NCI-H2107 treated with DMSO at 0.1 percent for 48 hours (cell line): ENCODE measurements at regions not wholly inside any gene's neighbourhood (a gene's known extent, or its start where the extent isn't known, plus 50 kb on each side); places are given as distances from the start of the nearest gene placed in this dataset.

ENCODE experiments used
- DNase-seq: peaks from one replicate; lab custom pipeline; 2025; ENCODE audit not compliant: unreplicated experiment; lab: John Stamatoyannopoulos, UW

DNA sequence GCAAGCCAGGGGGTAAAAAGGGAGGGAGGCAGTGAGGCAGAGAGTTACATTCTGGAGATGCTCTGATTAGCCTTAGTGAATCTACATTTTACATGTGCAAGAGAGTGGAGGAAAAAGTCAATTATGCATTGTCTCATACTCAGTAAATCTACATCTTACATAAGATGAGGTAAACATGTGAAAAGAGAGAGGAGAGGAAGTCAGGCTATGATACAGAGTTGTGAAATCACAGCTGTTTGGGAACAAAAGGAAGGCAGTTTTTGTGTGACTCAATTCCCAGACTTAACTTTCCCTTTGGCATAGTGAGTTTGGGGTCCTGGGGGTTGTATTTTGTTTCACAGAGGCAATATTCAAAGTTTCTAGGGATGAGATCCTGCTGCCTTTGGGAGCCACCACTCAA is 67.8 kb downstream of the GP2 start:
- DNase-seq, result no peak

DNA sequence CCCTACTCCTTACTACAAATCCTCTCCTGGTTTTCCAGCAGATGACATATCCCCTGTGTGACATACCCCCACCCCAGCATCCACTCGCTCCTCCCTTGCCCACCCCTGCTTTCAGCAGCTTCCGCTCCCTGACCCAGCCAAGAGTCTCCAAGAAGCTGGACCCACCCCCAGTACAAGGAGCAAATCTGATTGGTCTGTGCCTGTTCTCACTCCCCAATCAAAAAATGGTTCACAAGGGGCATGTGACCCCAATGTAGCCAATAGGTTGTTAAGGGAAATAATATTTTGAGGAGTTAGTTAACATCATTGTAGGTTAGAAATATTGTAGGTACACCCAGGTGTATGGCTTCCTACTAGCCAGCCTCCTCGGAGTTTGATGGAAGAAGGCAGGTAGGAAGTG is 70.1 kb downstream of the GP2 start:
- no peak for DNase-seq

DNA sequence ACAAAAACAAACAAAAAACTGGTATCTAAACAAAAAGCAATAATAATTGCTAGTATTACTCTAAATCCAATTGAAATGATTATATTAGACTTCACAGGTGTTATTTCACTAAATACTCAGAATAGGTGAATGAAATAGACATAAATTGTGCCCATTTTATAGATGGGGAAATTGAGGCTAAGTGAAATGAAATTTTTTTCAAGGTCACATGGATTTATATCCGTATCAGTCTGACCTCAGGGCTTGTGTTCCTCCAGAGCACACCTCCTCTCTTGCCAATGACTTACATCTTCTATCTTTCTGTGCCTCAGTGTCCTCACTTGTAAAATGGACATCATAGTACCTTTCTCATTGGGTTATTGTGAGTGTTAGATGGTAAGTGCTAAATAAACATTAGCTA is 72.3 kb downstream of the GP2 start:
- no peak for DNase-seq

DNA sequence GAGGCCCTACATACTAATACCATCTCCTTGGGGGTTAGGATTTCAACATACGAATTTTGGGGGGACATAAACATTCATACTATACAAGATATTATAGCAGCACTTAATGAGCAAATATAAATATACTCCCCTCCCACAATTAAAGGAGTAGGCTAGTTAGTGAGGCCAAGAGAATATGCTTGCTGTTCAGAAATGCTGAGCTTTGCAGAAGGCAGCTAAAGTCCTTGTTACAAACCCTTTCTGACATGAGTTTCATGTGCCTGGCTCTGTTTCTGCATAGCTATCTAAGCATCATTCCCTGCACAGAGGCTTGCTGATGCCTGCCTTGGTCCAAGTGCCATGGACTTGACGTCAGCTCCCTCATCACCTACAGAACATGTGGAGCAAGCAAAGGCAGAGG is 73.5 kb downstream of the GP2 start:
- DNase-seq, result no peak

DNA sequence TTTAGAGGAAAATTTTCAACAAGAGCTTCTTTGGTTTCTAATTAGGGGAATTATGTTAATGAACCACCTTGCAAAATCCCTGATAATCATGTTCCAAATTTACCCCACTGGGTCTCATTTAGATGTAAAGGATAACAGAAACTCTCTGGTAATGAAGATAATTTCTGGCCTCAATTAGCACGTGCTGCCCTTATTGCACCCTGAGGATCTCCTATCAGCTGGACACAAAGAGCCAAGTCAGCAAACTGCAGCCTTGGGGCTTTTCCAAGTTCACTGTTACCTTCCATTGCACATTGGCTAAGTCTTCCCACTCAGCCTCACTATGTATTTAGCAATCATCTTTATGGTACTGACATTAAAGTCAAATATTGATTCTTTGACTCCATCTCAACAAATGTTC is 78.1 kb downstream of the GP2 start:
- no peak for DNase-seq

DNA sequence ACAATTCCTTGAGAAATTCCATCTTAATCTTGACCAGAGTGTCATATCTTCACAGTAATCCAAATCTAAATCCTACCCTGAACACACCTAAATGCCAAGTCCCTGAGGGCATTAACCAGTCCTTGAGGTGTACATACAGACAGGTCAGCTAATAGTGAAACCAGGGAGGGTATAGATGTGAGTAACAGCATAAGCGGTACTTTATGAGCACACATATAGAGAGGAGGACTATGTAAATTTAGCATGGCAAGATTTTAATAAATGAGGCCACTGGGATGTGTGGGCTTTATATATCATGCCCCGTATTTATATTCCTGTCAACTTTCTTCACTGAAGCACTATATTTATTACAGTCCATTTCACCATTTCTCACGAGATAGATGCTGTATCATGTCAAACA is 80.2 kb downstream of the GP2 start:
- no peak for DNase-seq

DNA sequence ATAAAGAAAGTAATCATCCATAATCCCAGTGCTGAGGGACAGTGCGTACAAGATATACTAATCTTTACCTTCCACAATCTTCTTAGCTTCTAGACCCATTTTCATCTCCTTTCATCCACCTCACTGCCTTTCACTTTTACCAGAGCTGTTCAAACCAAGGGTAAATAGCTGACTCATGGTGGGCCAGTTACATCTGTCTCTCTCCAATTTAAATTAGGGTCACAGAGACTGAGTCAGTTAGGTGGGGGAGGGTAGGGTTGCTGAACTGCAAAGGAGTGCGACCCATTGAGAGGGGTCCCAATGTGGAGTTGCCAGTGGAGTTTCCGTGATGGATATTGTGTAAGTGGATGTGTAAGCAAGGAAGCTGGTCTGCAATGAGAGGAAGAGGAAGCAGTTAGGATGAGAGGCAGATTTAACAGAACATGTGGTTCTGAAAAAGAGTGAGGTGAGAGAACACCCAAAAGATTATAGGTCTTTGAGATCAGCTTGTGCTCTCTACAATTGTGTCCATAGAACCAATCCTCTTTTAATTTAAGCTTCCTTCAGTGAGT is 83.5 kb downstream of the GP2 start:
- no peak for DNase-seq

DNA sequence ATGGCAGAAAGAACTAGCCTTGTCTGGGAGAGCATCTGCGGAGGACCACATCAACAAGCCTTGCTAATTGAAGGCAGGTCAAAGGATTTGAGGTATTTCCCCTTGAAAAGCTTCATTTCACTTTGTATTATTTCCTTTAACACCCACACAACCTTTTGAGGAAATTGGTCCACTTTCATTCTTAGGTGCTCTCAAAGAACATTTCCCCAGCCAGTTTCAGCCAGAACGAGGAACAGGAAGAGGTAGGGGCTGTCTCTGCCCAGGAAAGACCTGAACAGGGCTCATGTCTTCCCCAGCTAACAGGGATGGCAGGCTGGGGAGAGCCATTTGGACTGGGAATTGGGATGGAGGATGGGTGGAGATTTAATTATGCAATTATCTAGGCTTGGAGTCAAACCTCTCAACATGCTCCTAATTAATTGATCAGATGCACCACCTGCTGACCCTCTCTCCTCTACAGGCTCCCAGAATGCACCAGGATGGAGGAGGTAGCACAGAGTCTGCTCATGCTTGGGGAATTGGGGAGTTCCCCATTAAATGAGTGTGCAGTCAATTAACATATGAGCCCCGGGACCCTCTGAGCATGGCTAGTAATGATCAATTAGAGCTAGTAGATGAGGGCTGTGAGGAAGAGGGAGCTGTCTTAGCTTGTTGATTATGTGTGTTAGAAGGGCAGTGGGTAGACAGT is 84.6 kb downstream of the GP2 start:
- DNase-seq, result no peak

DNA sequence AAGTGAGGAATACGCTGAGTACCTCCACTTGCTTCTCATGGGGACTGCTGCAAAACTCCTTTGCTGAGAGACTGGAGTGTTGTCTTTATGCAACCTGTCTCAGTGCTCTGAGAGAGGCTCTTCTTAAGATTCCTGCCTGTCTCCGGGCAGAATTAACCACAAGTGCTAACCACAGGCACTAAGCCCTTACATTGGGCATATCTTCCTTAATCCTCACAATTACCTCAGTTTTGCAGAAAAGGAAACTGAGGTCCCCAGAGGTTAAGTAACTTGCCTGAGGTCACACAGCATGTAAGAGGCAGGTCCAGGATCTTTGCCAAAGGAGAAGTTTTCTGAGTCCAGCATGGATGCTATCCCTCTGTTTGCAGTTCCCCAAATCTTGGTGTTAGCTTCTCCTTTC is 86.0 kb downstream of the GP2 start:
- DNase-seq, result no peak

DNA sequence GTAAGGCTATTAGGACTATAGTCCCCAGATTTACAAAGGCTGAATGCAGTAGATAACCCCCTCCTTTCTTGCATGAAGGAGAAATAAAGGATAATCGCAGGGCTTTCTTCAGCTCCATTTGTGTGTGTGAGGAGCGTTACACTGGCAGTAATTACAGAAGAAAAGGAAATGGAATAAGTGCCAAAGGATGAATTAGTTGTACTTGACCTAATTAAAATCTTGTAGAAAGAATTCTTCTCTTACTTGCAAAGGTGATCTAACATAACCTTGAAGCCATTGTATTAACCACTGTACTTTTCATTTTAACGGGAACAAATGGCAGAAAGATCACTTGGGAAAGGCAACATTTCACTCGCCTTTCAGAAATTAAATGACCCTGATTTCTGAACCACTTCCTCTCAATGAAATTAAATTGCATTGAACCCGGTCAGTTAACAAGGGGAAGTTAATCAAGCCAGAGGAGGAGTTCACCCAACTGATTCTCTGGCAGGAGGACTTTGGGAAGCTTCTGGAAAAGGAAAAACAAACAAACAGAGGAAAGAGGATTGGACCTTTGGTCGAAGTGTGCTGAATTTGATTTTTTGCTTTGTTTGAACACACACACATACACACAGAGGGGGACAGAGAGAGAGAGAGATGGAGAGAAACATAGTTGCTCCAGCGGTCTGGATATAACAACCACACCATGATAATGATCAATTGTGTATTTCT is 90.6 kb downstream of the GP2 start:
- no peak for DNase-seq

DNA sequence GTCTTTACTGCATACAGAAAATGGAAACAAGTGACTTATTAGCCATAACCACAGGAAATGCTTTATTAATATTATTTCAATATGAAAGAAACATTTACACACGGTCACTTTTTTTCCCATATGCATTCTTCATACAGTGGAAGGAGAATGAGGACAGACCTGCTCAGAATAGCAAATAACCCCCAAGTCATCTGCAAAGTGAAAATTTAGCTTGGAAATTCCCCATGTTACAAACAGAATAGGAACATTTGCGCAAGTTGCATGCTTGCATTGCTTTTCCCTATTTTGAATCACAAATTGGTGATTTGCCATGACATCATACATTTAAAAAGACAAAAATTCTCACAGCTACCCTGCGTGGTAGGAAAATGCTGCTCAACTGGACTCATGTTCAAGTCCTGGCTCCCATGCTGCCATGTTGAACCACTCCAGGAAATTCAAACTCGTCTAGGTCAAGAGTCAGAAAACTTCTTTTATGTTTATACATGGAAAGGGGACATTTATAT is 102.0 kb downstream of the GP2 start:
- DNase-seq, result no peak

DNA sequence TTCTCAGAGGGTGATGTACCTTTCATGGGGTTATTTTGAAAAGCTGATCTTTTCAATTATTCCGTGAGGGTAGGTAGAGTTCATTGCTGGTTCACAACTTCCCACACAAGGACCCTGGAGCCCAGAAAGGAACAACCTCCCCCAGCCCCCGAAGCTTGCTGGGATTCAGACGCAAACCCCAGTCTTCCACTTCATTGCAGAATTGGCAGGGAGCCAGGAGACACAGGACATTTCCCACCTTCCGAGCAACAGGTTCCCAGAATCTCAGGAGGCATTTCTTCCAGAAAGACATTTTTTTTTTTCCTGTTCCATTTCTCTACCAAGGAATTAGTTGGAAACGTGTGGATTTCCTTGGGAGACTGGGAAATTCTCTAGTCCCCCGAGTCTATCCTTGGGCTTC is 106.1 kb downstream of the GP2 start:
- no peak for DNase-seq

DNA sequence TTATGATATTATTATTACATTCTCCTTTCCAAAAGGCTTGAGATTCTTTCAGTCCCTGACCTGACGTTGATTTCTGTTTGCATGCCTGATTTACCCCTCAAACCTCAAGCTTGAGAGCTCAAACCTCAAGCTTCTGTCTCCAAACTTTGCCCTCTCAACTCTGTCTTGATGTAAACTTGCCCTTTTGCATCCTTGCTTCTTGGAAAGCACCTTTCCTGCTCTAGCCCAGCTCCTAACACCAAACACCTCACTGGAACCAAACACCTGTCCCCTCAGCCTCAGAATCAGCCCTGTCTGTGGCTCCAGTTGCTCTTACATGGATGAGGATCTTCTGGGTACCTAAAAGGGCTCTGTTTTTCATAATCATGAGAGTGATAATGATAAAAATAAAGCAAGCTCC is 109.2 kb downstream of the GP2 start:
- no peak for DNase-seq

DNA sequence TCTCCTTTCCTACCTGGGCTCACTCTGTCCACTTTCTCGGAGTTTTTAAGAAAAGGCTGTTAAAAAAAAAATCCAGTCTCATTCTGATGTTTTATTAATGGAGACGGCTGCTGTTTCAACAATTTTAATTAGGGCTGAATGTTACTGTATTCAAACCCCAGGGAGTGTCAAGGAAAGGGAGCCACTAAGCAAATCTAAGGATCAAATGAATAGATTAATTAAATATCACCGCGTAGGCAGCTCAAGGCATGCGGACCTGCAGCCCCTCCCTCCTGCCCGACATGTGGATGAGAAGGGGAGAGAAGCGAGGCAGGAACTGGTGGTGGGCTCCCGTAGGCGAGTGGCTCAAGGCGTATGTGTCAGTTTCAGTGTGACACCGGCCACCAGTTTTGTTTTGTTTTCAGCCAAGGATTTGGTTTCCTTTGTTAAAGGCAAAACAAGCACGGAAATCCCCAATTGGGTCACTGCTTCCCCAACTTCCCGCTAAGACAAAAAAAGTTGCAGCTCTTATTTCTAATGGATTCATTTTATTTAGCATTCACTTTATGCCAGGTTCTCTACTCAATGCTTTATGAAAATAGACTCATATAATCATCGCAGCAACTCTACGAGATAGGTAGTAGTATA is 110.6 kb downstream of the GP2 start:
- DNase-seq, result no peak

DNA sequence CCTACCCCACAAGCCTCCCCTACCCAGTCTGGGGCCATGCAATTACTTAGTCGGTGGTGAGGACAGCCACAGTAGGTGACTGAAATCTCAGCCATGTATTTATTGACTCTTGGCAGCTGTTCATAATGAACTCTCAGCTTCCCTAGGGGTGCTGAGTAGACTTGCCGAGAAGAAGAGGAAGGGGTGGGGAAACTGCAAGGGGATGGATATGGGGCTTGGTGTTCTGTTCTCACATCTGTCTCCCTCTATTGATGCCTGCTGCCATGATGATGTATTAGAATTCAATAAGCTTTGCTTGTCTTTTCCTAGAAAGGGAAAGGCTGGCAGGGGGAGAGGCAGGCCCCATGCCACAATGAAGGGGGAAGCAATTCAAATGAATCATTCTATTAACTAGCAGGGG is 112.9 kb downstream of the GP2 start:
- DNase-seq, result peak; percentile 44

DNA sequence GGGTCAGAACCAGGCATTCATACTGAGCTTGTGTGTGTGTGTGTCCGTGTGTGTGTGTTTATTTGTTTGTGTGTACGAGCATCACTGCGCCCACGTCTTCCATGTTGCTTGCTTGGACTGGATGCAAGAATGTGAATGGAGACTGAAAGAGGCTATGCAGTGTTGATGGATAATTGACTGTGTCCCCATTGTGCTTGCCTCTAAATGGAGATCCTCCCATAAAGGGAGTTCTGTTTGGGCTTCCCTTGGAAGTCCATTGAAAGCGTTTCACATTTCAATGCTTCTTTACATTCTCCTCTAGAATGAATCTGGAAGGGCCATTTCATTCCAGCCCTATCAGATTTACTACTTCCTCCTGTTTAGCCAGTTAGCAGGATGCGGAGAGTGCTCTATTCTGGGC is 124.0 kb downstream of the GP2 start:
- DNase-seq, result no peak

DNA sequence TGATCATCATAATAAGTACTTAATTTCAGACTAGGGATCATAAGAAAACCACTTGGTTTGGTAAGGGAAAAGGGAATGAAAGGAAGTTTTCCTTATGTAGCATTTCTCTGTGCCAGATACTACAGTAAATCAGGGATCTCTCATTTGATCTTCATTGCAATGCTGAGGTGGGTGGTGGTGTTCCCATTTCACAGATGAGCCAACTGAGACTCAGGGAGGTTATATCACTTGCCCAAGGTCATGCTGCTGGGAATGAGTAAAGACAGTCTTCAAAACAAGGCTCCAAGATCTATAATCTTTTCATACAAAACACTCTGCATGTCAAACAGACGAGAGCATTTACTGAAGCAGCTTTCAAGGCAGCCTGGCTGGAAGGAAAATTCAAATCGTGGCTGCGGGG is 124.6 kb downstream of the GP2 start:
- DNase-seq, result no peak

DNA sequence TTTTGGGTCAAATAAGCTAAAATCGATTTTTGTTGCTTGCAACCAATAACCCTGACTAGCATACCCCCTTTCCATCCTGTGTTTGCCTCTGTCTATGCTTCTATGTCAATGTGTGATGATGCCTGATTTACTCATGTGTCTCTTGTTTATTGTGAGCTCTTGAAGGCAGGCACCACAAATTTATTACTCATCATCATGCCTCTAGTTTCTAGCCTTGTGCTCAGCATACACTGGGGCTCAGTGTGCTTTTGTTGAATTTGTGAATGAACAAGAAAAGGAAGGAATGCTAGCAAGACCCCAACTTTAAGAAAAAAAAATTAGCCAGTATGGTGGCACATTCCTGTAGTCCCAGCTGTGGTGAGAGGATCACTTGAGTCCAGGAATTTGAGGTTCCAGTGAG is 119.1 kb upstream of the GPR139 start:
- DNase-seq, result no peak

DNA sequence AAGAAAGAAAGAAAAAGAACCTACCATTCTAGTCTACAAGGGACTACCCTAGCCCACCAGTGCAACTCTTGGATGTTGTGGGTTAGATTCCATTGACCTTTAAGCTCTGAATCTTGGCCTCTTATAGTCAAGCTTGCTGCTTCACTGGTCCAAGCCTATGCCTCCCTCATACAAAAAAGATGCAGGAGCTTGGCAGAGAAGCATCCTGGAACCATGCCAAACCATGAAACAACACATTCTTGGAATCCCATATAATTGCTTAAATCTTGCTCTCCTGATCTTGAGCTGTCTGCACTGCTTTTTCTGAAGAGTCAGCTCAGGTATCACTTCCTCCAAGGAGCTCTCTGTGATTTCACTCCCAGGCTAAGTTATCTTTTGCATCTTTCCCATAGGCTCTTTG is 117.9 kb upstream of the GPR139 start:
- DNase-seq, result no peak

DNA sequence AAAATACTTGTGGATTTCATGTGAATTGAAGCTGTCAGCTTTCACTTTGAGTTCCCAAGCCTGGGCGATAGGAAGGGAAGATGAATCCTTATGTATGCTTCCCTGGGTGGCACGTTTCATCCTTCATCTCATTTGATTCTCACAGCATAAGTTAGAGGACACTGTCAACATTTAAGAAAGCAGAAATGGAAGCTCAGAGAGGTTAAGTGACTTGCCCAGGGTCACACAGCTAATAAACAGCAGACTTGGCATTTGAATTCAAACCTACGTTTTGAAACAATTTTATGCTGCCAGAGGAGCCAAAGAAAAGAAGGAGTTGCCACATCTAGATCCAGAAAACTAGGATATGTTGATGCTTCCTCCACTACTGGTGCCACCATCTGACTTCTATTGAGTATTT is 108.3 kb upstream of the GPR139 start:
- no peak for DNase-seq

DNA sequence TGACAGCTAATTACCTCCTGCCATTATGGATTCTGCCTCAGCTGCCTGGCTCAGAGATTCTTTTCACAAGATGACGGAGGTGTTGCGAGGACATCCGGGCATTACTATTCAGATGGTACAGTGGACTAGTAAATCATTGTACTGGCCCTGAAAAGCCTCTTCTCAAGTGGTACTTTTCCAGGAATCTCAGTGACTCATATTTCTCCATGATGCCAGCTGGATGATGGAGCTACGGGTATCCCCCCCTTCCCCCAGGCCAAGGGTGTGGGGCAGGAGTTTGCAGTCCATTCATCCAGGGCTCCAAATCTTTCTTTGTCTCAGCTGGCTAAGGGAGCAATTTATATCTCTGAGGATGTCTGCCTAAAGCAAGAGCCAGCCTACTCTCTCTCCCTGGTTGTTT is 107.7 kb upstream of the GPR139 start:
- DNase-seq, result peak; percentile 72

DNA sequence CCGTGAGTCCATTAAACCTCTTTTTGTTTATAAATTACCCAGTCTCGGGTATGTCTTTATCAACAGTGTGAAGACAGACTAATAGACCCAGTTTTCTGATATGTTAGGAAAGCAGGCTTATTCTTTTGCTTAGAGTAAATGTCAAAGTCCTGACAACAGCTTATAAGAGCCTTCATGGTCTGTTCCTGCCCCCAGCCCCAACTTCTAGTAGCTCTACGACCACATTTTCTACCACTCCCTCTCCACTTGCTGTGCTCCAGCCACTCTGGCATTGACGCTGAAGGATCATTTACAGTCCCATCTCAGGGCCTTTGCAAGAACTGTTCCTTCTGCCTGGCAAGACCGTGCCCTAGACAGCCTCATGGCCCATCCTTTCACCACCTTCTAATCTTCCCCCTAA is 104.6 kb upstream of the GPR139 start:
- DNase-seq, result no peak
